IMR-90 (cell line): ENCODE measurements at regions not wholly inside any gene's neighbourhood (a gene's known extent, or its start where the extent isn't known, plus 50 kb on each side); places are given as distances from the start of the nearest gene placed in this dataset.

Source experiments
- ATAC-seq: fragments of 200-7000 bp; cut with Tn5 transposase; 2 replicates; pipeline ENCODE4 v1.9.1; 2020; ENCODE audit warnings: low read depth, mild to moderate bottlenecking, moderate library complexity
- BruUV-seq: library from RNA; stranded (reverse); fragments of 400-500 nt; replicated peaks from 2 replicates; lab custom pipeline; 2021; lab: Mats Ljungman, UMichigan
- CTCF ChIA-PET: fragments of 300-600 bp; formaldehyde crosslinking; extraction: SDS; loops from one replicate; lab custom pipeline; 2021; ENCODE audit warnings: antibody characterized with exemption; lab: Yijun Ruan, JAX
- POLR2A ChIA-PET: fragments of 300-600 bp; sonication (Branson Sonifier 250); formaldehyde crosslinking; loops from one replicate; lab custom pipeline; 2022; ENCODE audit warnings: antibody characterized with exemption; ENCODE audit not compliant: unreplicated experiment; lab: Charles Lee
- DNase-seq: peaks from one replicate; pipeline ENCODE4 v3.0.0; 2013
- H2AFZ ChIP-seq: replicated peaks from 2 replicates; pipeline ENCODE3; 2013; ENCODE audit warnings: low read length, mild to moderate bottlenecking; ENCODE audit not compliant: poor library complexity
- H2AK5ac ChIP-seq: 2 replicates; pipeline ENCODE4 v1.6.1; 2013; ENCODE audit warnings: low read depth, low read length, inconsistent platforms
- H2AK9ac ChIP-seq: replicated peaks from 2 replicates; pipeline ENCODE3; 2013; ENCODE audit warnings: mild to moderate bottlenecking, low read depth, low read length, moderate library complexity; ENCODE audit not compliant: poor library complexity
- H2BK120ac ChIP-seq: 2 replicates; pipeline ENCODE4 v1.6.1; 2013; ENCODE audit warnings: low read depth, low read length, inconsistent platforms
- H2BK15ac ChIP-seq: 3 replicates; pipeline ENCODE4 v1.6.1; 2013; ENCODE audit warnings: low read depth, low read length, inconsistent platforms
- H2BK20ac ChIP-seq: 2 replicates; pipeline ENCODE4 v1.6.1; 2013; ENCODE audit warnings: low read depth, mild to moderate bottlenecking, inconsistent platforms, low read length, moderate library complexity
- H2BK5ac ChIP-seq: 2 replicates; pipeline ENCODE4 v1.6.1; 2013; ENCODE audit warnings: mild to moderate bottlenecking, low read depth, low read length, inconsistent platforms; ENCODE audit not compliant: poor library complexity, severe bottlenecking
- H3K14ac ChIP-seq: replicated peaks from 2 replicates; pipeline ENCODE4 v1.6.1; 2013; ENCODE audit warnings: low read depth, low read length, inconsistent platforms
- H3K18ac ChIP-seq: 2 replicates; pipeline ENCODE4 v1.6.1; 2013; ENCODE audit warnings: low read depth, low read length, control low read depth
- H3K23ac ChIP-seq: 2 replicates; pipeline ENCODE4 v1.6.1; 2013; ENCODE audit warnings: low read depth, low read length, inconsistent platforms
- H3K27ac ChIP-seq: 2 replicates; pipeline ENCODE4 v1.5.1; 2013; ENCODE audit warnings: mild to moderate bottlenecking, control low read depth, low read length; ENCODE audit not compliant: insufficient read depth
- H3K27me3 ChIP-seq: 2 replicates; pipeline ENCODE4 v1.6.1; 2013; ENCODE audit warnings: low read length; ENCODE audit not compliant: control insufficient read depth, insufficient read depth
- H3K36me3 ChIP-seq: 2 replicates; pipeline ENCODE4 v1.6.1; 2013; ENCODE audit warnings: low read length, mixed read lengths; ENCODE audit not compliant: control insufficient read depth, insufficient read depth
- H3K4ac ChIP-seq: 2 replicates; pipeline ENCODE4 v1.6.1; 2013; ENCODE audit warnings: low read depth, low read length, inconsistent platforms
- H3K4me1 ChIP-seq: 2 replicates; pipeline ENCODE4 v1.6.1; 2013; ENCODE audit warnings: low read length, mixed read lengths; ENCODE audit not compliant: control insufficient read depth, insufficient read depth
- H3K4me2 ChIP-seq: 2 replicates; pipeline ENCODE4 v1.6.1; 2013; ENCODE audit warnings: low read depth, mild to moderate bottlenecking, control low read depth, low read length, moderate library complexity
- H3K4me3 ChIP-seq: 2 replicates; pipeline ENCODE4 v1.5.1; 2013; ENCODE audit warnings: low read depth, mild to moderate bottlenecking, control low read depth, low read length, moderate library complexity; ENCODE audit not compliant: insufficient read depth
- H3K56ac ChIP-seq: 2 replicates; pipeline ENCODE4 v1.6.1; 2013; ENCODE audit warnings: low read length, inconsistent platforms; ENCODE audit not compliant: insufficient read depth; ENCODE audit errors: extremely low read depth
- H3K79me1 ChIP-seq, 2 experiments: 2 replicates each; pipeline ENCODE4 v1.6.1; 2013; ENCODE audit warnings: low read length in 2 of 2, inconsistent platforms in 1 of 2, low read depth in 1 of 2
- H3K9ac ChIP-seq: 2 replicates; pipeline ENCODE4 v1.6.1; 2013; ENCODE audit warnings: low read depth, low read length, control low read depth
- H3K9me1 ChIP-seq: 2 replicates; pipeline ENCODE4 v1.6.1; 2013; ENCODE audit warnings: low read length, inconsistent platforms; ENCODE audit not compliant: insufficient read depth
- H3K9me3 ChIP-seq: 2 replicates; pipeline ENCODE4 v1.6.1; 2013; ENCODE audit warnings: low read length; ENCODE audit not compliant: control insufficient read depth, insufficient read depth
- H4K20me1 ChIP-seq: 2 replicates; pipeline ENCODE4 v1.6.1; 2013; ENCODE audit warnings: low read length, inconsistent platforms; ENCODE audit not compliant: insufficient read depth
- H4K5ac ChIP-seq: 2 replicates; pipeline ENCODE4 v1.6.1; 2013; ENCODE audit warnings: mild to moderate bottlenecking, low read depth, low read length, control low read depth
- H4K8ac ChIP-seq, 2 experiments: 2 replicates each; pipeline ENCODE4 v1.6.1; 2013; ENCODE audit warnings: low read depth in 2 of 2, low read length in 2 of 2, control low read depth in 1 of 2, inconsistent platforms in 1 of 2
- H4K91ac ChIP-seq: 2 replicates; pipeline ENCODE4 v1.6.1; 2013; ENCODE audit warnings: low read depth, low read length, inconsistent platforms; ENCODE audit not compliant: insufficient read depth
- BHLHE40 ChIP-seq: fragments of 150-350 bp; IDR thresholded peaks from 2 replicates; pipeline ENCODE4 v1.6.1; 2016; ENCODE audit warnings: mild to moderate bottlenecking, low read depth, low read length
- CEBPB ChIP-seq: IDR thresholded peaks from 2 replicates; pipeline ENCODE4 v1.6.1; 2012; ENCODE audit warnings: low read depth, low read length, improper control_type of control experiment
- CHD1 ChIP-seq: IDR thresholded peaks from 2 replicates; pipeline ENCODE4 v1.6.1; 2012; ENCODE audit warnings: low read depth, low read length, improper control_type of control experiment
- FOS ChIP-seq: fragments of 150-350 bp; IDR thresholded peaks from 2 replicates; pipeline ENCODE4 v1.6.1; 2016; ENCODE audit warnings: low read depth, low read length
- MAFK ChIP-seq: IDR thresholded peaks from 2 replicates; pipeline ENCODE4 v1.6.1; 2012; ENCODE audit warnings: low read depth, low read length, improper control_type of control experiment
- MAZ ChIP-seq: IDR thresholded peaks from 2 replicates; pipeline ENCODE4 v1.6.1; 2012; ENCODE audit warnings: low read depth, mild to moderate bottlenecking, low read length, improper control_type of control experiment, moderate library complexity, borderline replicate concordance
- MXI1 ChIP-seq: IDR thresholded peaks from 2 replicates; pipeline ENCODE4 v1.6.1; 2012; ENCODE audit warnings: low read depth, mild to moderate bottlenecking, low read length, moderate library complexity, borderline replicate concordance
- NFE2L2 ChIP-seq: fragments of 150-350 bp; IDR thresholded peaks from 2 replicates; pipeline ENCODE4 v1.6.1; 2016; ENCODE audit warnings: low read depth, mild to moderate bottlenecking, low read length
- POLR2A ChIP-seq: IDR thresholded peaks from 2 replicates; pipeline ENCODE4 v1.6.1; 2012; ENCODE audit warnings: mild to moderate bottlenecking, low read depth, low read length
- RAD21 ChIP-seq: IDR thresholded peaks from 2 replicates; pipeline ENCODE4 v1.6.1; 2012; ENCODE audit warnings: low read length, improper control_type of control experiment
- RCOR1 ChIP-seq: IDR thresholded peaks from 2 replicates; pipeline ENCODE4 v1.6.1; 2012; ENCODE audit warnings: mild to moderate bottlenecking, low read length, improper control_type of control experiment; ENCODE audit not compliant: insufficient replicate concordance
- RFX5 ChIP-seq: IDR thresholded peaks from 2 replicates; pipeline ENCODE4 v1.8.0; 2012; ENCODE audit warnings: low read depth, mild to moderate bottlenecking, low read length, moderate library complexity
- SMC3 ChIP-seq: fragments of 150-350 bp; IDR thresholded peaks from 2 replicates; pipeline ENCODE4 v1.6.1; 2016; ENCODE audit warnings: low read depth, mild to moderate bottlenecking, antibody characterized with exemption, low read length, moderate library complexity
- whole genome bisulfite sequencing, 2 experiments: methylation state at CpG; one replicate each; pipeline versions ENCODE4 v1.1.5 to v1.1.7; 2013; ENCODE audit warnings: missing lambda C conversion rate in 2 of 2; ENCODE audit not compliant: insufficient read length in 1 of 2; ENCODE audit errors: extremely low coverage in 2 of 2; 5-methylcytosine and 5-hydroxymethylcytosine counted together
- dilution Hi-C: fragments of 300-500 bp; cut with HindIII; formaldehyde crosslinking; loops from one replicate; pipeline ENCODE4 v1.14.3; 2018; ENCODE audit warnings: low sequenced_read_pairs; ENCODE audit not compliant: unreplicated experiment
- in situ Hi-C: fragments of 300-500 bp; cut with MboI; formaldehyde crosslinking; loops from 3 replicates; pipeline ENCODE4 v1.14.3; 2019; ENCODE audit warnings: low sequenced_read_pairs, inconsistent platforms, mixed read lengths
- intact Hi-C: fragments of 100-400 bp; cut with micrococcal nuclease; formaldehyde crosslinking; loops from 2 replicates; pipeline ENCODE4 v1.10.0; 2022
- TF ChIP-seq, protein P1 (sequence below): fragments of 150-350 bp; IDR thresholded peaks from 2 replicates; pipeline ENCODE4 v1.6.1; 2017; ENCODE audit warnings: mild to moderate bottlenecking, antibody characterized with exemption, low read length, low read depth
- TF ChIP-seq, protein P2 (sequence below): fragments of 150-350 bp; IDR thresholded peaks from 2 replicates; pipeline ENCODE4 v1.6.1; 2016; ENCODE audit warnings: low read depth, mild to moderate bottlenecking, low read length, moderate library complexity, borderline replicate concordance
- TF ChIP-seq, protein P3 (sequence below): conservative IDR thresholded peaks from 2 replicates; pipeline ENCODE4 v1.5.1; 2012; ENCODE audit warnings: mild to moderate bottlenecking, low read depth, low read length, improper control_type of control experiment

DNA sequence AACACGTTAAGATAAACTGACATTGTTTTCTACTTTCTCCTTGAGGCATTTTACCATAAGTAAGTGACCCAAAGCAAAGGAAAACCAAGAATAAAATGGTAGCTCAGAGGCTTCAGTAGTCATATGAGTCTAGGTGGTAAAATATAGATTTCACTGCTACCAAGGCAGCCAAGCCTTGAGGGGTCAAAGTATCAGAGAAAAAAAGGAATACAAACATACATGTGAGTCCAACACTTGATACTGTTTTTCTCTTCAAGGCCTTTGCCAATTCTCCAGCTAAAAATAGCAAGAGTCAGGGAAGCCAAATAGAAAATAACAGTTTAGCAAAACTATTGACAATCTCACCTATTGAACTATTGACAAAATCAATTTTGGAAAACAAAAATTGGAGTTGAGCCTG is 925.9 kb downstream of the BCL11A start:
- H2AK9ac ChIP-seq = no peak overlapping the region
- H2BK20ac ChIP-seq = no peak overlapping the region
- H2BK15ac ChIP-seq = no peak overlapping the region
- no peak overlapping the region for H3K27ac ChIP-seq
- ATAC-seq = no peak
- intact Hi-C loops (no loop called here), in situ Hi-C loops (no loop called here), dilution Hi-C loops (no loop called here)
- TF ChIP-seq SMC3 (no peak), POLR2A (no peak), RAD21 (no peak), CEBPB (no peak), FOS (no peak), CHD1 (no peak), MXI1 (no peak), MAZ (no peak), RFX5 (no peak), MAFK (no peak), BHLHE40 (no peak), NFE2L2 (no peak), RCOR1 (no peak)
- TF ChIP-seq, protein P1, sequence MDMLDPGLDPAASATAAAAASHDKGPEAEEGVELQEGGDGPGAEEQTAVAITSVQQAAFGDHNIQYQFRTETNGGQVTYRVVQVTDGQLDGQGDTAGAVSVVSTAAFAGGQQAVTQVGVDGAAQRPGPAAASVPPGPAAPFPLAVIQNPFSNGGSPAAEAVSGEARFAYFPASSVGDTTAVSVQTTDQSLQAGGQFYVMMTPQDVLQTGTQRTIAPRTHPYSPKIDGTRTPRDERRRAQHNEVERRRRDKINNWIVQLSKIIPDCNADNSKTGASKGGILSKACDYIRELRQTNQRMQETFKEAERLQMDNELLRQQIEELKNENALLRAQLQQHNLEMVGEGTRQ = no peak
- TF ChIP-seq, protein P2, sequence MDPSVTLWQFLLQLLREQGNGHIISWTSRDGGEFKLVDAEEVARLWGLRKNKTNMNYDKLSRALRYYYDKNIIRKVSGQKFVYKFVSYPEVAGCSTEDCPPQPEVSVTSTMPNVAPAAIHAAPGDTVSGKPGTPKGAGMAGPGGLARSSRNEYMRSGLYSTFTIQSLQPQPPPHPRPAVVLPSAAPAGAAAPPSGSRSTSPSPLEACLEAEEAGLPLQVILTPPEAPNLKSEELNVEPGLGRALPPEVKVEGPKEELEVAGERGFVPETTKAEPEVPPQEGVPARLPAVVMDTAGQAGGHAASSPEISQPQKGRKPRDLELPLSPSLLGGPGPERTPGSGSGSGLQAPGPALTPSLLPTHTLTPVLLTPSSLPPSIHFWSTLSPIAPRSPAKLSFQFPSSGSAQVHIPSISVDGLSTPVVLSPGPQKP = no peak
- TF ChIP-seq, protein P3, sequence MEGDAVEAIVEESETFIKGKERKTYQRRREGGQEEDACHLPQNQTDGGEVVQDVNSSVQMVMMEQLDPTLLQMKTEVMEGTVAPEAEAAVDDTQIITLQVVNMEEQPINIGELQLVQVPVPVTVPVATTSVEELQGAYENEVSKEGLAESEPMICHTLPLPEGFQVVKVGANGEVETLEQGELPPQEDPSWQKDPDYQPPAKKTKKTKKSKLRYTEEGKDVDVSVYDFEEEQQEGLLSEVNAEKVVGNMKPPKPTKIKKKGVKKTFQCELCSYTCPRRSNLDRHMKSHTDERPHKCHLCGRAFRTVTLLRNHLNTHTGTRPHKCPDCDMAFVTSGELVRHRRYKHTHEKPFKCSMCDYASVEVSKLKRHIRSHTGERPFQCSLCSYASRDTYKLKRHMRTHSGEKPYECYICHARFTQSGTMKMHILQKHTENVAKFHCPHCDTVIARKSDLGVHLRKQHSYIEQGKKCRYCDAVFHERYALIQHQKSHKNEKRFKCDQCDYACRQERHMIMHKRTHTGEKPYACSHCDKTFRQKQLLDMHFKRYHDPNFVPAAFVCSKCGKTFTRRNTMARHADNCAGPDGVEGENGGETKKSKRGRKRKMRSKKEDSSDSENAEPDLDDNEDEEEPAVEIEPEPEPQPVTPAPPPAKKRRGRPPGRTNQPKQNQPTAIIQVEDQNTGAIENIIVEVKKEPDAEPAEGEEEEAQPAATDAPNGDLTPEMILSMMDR = no peak
- H3K79me1 ChIP-seq = no peaks in the 10 kb centered on the region
- no TSS peak for BruUV-seq
- no peak overlapping the region for H2BK5ac ChIP-seq
- H2BK120ac ChIP-seq = no peak overlapping the region
- no peaks in the 10 kb centered on the region for H4K20me1 ChIP-seq
- no peak overlapping the region for H3K4me2 ChIP-seq
- no peak overlapping the region for H2AK5ac ChIP-seq
- no peak overlapping the region for H4K91ac ChIP-seq
- no peak overlapping the region for H2AFZ ChIP-seq
- no peak overlapping the region for H3K4me3 ChIP-seq
- H3K18ac ChIP-seq = no peak overlapping the region
- no peak overlapping the region for H3K56ac ChIP-seq
- H3K36me3 ChIP-seq = no peaks in the 10 kb centered on the region
- no peak overlapping the region for H4K5ac ChIP-seq
- no peak overlapping the region for H3K23ac ChIP-seq
- H3K9ac ChIP-seq = no peak overlapping the region
- H3K4ac ChIP-seq = no peak overlapping the region
- no peaks in the 10 kb centered on the region for H3K4me1 ChIP-seq
- no peak overlapping the region for H4K8ac ChIP-seq
- DNase-seq = no peak
- H3K9me1 ChIP-seq = no peaks in the 10 kb centered on the region
- ChIA-PET POLR2A (no interaction called here), CTCF (no interaction called here)
- H3K27me3 ChIP-seq = no peaks in the 10 kb centered on the region
- H3K14ac ChIP-seq = no peak overlapping the region
- no CpG with 5 or more reads among the region's 1 CpG for WGBS, 2 experiments
- 0 out of 2 replicates have a peak, but pooled peaks cover 4% of the 10 kb centered on the region for H3K9me3 ChIP-seq
